Right atrium auricular region (tissue), 2 donors: ENCODE measurements at regions not wholly inside any gene's neighbourhood (a gene's known extent, or its start where the extent isn't known, plus 50 kb on each side); places are given as distances from the start of the nearest gene placed in this dataset.

Source experiments
- DNase-seq: peaks from one replicate; pipeline ENCODE4 v3.0.0-alpha.2; 2019; ENCODE audit warnings: low spot score
- H3K27ac ChIP-seq, 2 donors: fragments of 200-600 bp; sonication (generic); 1 replicate in 1 of 2; 2 replicates in 1 of 2; pipeline ENCODE4 v1.5.1; 2016 to 2019
- H3K27me3 ChIP-seq, 2 donors: fragments of 200-600 bp; sonication (generic); one replicate each; pipeline versions ENCODE4 v1.5.1 to v1.6.0; 2017 to 2019
- H3K36me3 ChIP-seq: fragments of 200-600 bp; sonication (generic); one replicate; pipeline ENCODE4 v1.5.1; 2016
- H3K4me1 ChIP-seq, 2 donors: fragments of 200-600 bp; sonication (generic); one replicate each; pipeline versions ENCODE4 v1.5.1 to v1.6.0; 2017 to 2019
- H3K4me3 ChIP-seq, 2 donors: fragments of 200-600 bp; sonication (generic); 1 replicate in 1 of 2; 2 replicates in 1 of 2; pipeline ENCODE4 v1.5.1; 2017 to 2019; ENCODE audit warnings: mild to moderate bottlenecking in 1 of 2, moderate library complexity in 1 of 2
- H3K9me3 ChIP-seq, 2 donors: fragments of 200-600 bp; sonication (generic); one replicate each; pipeline ENCODE4 v1.5.1; 2019
- TF ChIP-seq, protein P1 (sequence below), 2 donors: fragments of 200-600 bp; sonication (generic); IDR thresholded peaks; one replicate each; pipeline ENCODE4 v1.5.1; 2019; ENCODE audit warnings: antibody characterized with exemption in 2 of 2

GRCh38 chr5:125115195-125115525 lies 368.7 kb upstream of the ZNF608 start:
- Histone ChIP-seq H3K36me3 (no peaks in the 10 kb centered on the region), H3K27ac (no peak overlapping the region), H3K27me3 (no peaks in the 10 kb centered on the region), H3K4me1 (no peaks in the 10 kb centered on the region), H3K9me3 (no peaks in the 10 kb centered on the region), H3K4me3 (no peak overlapping the region)
- DNase-seq = no peak
- TF ChIP-seq, protein P1, sequence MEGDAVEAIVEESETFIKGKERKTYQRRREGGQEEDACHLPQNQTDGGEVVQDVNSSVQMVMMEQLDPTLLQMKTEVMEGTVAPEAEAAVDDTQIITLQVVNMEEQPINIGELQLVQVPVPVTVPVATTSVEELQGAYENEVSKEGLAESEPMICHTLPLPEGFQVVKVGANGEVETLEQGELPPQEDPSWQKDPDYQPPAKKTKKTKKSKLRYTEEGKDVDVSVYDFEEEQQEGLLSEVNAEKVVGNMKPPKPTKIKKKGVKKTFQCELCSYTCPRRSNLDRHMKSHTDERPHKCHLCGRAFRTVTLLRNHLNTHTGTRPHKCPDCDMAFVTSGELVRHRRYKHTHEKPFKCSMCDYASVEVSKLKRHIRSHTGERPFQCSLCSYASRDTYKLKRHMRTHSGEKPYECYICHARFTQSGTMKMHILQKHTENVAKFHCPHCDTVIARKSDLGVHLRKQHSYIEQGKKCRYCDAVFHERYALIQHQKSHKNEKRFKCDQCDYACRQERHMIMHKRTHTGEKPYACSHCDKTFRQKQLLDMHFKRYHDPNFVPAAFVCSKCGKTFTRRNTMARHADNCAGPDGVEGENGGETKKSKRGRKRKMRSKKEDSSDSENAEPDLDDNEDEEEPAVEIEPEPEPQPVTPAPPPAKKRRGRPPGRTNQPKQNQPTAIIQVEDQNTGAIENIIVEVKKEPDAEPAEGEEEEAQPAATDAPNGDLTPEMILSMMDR (IDR thresholded peaks at IDR 0.05) = no peak

DNA sequence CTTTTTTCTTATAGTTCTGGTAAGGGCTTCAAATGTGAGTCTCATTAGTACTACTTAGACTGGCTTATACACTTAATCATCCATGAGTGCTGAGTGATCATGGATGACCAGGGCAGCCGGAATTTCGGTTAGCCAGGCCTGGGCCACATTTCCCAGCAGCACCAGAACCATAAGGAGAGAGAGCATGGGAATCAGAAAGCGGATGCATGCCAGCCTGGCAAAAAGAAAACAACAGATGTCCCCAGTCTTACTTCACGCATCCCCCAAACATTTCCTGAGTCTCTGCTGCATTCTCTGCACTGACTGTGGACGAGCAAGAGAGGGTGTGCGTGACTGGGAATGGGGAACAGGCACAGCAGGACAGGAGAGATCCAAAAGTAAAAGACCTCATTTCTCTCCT lies 371.1 kb upstream of the ZNF608 start:
- Histone ChIP-seq H3K27me3 (no peaks in the 10 kb centered on the region), H3K4me1 (no peaks in the 10 kb centered on the region), H3K27ac (no peak overlapping the region), H3K9me3 (no peaks in the 10 kb centered on the region), H3K4me3 (no peak overlapping the region), H3K36me3 (no peaks in the 10 kb centered on the region)
- TF ChIP-seq, protein P1 (IDR thresholded peaks at IDR 0.05) = no peak
- no peak for DNase-seq

GRCh38 chr5:125120012-125120411 lies 373.6 kb upstream of the ZNF608 start:
- H3K9me3 ChIP-seq = no peaks in the 10 kb centered on the region
- no peaks in the 10 kb centered on the region for H3K36me3 ChIP-seq
- DNase-seq = no peak
- H3K27me3 ChIP-seq = no peaks in the 10 kb centered on the region
- no peak overlapping the region for H3K4me3 ChIP-seq
- TF ChIP-seq, protein P1 (IDR thresholded peaks at IDR 0.05) = no peak
- no peaks in the 10 kb centered on the region for H3K4me1 ChIP-seq
- H3K27ac ChIP-seq = no peak overlapping the region

GRCh38 chr5:125125031-125125823 lies 378.8 kb upstream of the ZNF608 start:
- H3K27ac ChIP-seq = no peak overlapping the region
- H3K9me3 ChIP-seq = no peaks in the 10 kb centered on the region
- no peak for DNase-seq
- H3K4me3 ChIP-seq = no peak overlapping the region
- H3K36me3 ChIP-seq = no peaks in the 10 kb centered on the region
- H3K27me3 ChIP-seq = no peaks in the 10 kb centered on the region
- no peaks in the 10 kb centered on the region for H3K4me1 ChIP-seq
- TF ChIP-seq, protein P1 (IDR thresholded peaks at IDR 0.05) = no peak

- Histone ChIP-seq H3K27me3 (no peaks in the 10 kb centered on the region), H3K36me3 (no peaks in the 10 kb centered on the region), H3K4me3 (no peak overlapping the region), H3K4me1 (no peaks in the 10 kb centered on the region), H3K9me3 (no peaks in the 10 kb centered on the region), H3K27ac (no peak overlapping the region)
- TF ChIP-seq, protein P1 (IDR thresholded peaks at IDR 0.05) = no peak
- no peak for DNase-seq
Measured at GRCh38 chr5:125126050-125126449, 379.6 kb upstream of the ZNF608 start.
